Activated T-cell treated with anti-CD3 and anti-CD28 coated beads, Interleukin-2, amount 50 U/mL, for 24 hours (primary cell): ENCODE measurements at regions not wholly inside any gene's neighbourhood (a gene's known extent, or its start where the extent isn't known, plus 50 kb on each side); places are given as distances from the start of the nearest gene placed in this dataset.
A peak's percentile ranks its signal among the peaks of the same experiment; 100 is the strongest.

ENCODE experiments used
- DNase-seq: peaks from one replicate; pipeline ENCODE4 v3.0.0-alpha.2; 2020
- H3K27ac Mint-ChIP-seq: 2 replicates; pipeline ENCODE4 v1.8.0; 2020; ENCODE audit warnings: mild to moderate bottlenecking, mixed read lengths
- H3K27me3 Mint-ChIP-seq: 2 replicates; pipeline ENCODE4 v1.8.0; 2020; ENCODE audit warnings: mixed read lengths
- H3K36me3 Mint-ChIP-seq: 2 replicates; pipeline ENCODE4 v1.8.0; 2020; ENCODE audit warnings: low read depth, mixed read lengths
- H3K4me1 Mint-ChIP-seq: 2 replicates; pipeline ENCODE4 v1.8.0; 2020; ENCODE audit warnings: low read depth, mixed read lengths
- H3K4me3 Mint-ChIP-seq: 2 replicates; pipeline ENCODE4 v1.8.0; 2020; ENCODE audit warnings: mild to moderate bottlenecking, moderate library complexity, mixed read lengths
- H3K9me3 Mint-ChIP-seq: 2 replicates; pipeline ENCODE4 v1.8.0; 2020; ENCODE audit warnings: mixed read lengths

DNA sequence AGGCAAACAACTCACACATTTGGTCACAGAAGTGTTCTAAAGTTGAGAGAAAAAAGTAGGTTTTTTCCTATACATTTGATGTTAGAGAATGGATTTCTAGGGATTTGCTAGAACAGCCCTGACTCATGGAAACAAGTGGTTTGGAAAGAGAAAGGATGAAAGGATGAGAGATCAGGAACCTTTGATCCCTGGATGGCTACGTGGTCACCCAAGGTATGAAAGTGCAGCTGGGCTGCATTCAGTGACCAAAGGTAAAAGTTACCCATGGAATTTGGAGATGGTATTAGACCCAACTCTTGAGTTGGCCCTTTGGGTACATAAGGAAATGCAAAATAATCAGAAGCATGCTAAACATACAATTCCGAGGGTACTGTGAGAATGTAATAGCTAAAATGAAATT is 61.3 kb upstream of the SPIN1 start:
- Mint-ChIP-seq H3K27ac (no peak overlapping the region), H3K36me3 (no peaks in the 10 kb centered on the region), H3K27me3 (no peaks in the 10 kb centered on the region)

DNA sequence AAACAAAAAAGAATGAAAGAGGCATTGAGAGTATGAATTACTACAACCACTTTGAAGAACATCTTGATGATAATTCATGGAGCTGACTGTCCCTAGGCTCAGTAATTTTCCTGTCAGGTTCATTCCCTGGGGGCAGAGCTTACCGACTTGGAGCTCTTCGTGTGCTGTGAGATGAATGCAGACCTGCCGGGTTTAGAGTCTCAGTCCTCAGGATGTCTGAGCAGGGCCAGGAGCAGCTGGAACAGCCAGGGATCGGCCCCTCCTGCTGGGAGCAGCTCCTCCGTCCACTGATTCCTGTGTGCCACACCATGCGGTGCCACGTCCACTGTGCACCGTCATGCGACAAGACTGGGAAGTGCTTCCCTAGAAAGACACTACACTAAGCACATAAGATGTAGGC is 62.2 kb upstream of the SPIN1 start:
- DNase-seq: no peak
- no peak overlapping the region for H3K4me3 Mint-ChIP-seq
- no peak overlapping the region for H3K27ac Mint-ChIP-seq
- H3K36me3 Mint-ChIP-seq: no peaks in the 10 kb centered on the region
- no peaks in the 10 kb centered on the region for H3K9me3 Mint-ChIP-seq
- H3K4me1 Mint-ChIP-seq: peaks cover 31% of the 10 kb centered on the region
- H3K27me3 Mint-ChIP-seq: no peaks in the 10 kb centered on the region

More for the DNA sequence above, 61.3 kb upstream of the SPIN1 start:
- DNase-seq: no peak
- no peaks in the 10 kb centered on the region for H3K9me3 Mint-ChIP-seq
- H3K4me1 Mint-ChIP-seq: peaks cover 28% of the 10 kb centered on the region
- no peak overlapping the region for H3K4me3 Mint-ChIP-seq

DNA sequence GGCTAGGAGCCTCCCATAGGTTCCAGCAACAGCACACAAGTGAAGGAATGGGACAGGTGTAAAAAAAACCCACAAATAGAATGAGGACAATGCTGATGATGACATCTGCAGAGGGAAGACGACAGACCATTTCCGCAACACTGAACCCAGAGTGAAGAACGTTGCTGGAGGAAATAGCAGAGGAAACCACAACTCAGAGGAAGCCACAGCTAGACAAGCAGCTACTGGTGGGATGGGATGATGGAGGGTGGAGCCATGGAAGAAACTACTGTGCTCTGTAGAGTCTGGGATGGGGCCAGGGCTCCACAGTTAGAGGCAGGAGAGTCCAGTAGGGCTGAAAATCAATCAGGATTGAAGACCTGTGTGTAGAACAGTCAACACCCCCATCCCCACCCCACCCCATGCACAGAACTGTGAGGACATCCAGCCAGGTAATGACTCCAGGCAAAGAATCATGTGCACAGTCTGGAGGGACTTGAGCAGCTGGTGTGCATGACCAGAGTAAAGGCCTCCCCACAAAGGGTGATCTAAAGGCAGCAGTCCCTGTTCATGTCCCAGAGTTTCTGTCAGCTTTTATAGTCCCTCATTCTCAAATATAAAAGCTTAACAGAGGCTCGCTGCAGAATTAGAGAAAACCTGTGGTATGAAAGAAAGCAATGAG is 65.2 kb upstream of the SPIN1 start:
- peaks cover 32% of the 10 kb centered on the region for H3K4me1 Mint-ChIP-seq

DNA sequence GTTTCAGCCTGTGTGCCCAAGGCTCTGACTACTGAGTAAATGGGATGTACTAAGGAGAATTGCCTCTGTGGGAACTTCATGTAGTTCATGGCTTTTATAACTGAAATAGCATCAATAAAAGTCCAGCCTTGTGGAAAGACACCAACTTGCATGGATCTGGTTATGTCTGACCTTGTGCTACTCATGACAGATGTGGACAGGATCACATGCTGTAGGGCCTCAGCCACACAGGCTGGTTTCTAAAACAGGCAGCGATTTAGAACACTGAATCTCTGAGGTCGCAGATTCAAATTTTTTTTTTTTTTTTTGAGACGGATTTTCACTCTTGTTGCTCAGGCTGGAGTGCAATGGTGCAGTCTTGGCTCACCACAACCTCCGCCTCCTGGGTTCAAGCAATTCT is 66.5 kb upstream of the SPIN1 start:
- DNase-seq: no peak
- Mint-ChIP-seq H3K36me3 (no peaks in the 10 kb centered on the region), H3K4me1 (peaks cover 32% of the 10 kb centered on the region), H3K9me3 (no peaks in the 10 kb centered on the region), H3K27ac (no peak overlapping the region), H3K27me3 (no peaks in the 10 kb centered on the region), H3K4me3 (no peak overlapping the region)

More for the DNA sequence above, 65.2 kb upstream of the SPIN1 start:
- Mint-ChIP-seq H3K9me3 (no peaks in the 10 kb centered on the region), H3K4me3 (no peak overlapping the region), H3K27me3 (no peaks in the 10 kb centered on the region), H3K27ac (peak overlapping the region; percentile 17), H3K36me3 (no peaks in the 10 kb centered on the region)
- peak; percentile 44 for DNase-seq

DNA sequence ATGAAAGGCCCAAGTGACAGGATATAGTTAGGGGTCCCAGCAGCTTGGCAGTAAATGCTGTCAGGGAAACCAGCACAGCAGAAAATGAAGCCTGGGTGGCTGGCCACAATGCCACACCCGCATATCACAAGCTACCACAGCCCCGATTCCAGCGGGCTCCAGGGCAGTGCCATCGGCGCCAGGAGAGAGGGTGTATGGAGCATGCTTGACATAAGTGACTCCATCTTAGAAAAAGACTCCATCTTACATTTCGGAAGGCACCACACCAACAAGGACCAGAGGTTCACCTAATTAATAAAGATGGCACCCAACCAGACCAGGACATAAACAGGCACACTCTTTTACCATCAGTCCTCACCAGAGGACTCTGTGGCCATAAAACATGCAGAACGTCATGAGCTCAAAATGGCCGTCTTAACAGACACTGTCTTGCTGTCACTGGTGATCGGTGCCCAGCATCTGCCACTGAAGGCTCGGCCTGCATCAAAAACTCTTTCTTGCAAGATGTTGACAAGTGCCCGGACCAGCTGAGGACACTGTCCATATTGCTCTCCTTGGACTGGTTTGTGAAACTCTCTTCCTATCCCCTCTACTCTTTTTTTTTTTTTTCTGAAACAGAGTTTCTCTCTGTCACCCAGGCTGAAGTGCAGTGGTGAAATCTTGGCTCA is 67.4 kb upstream of the SPIN1 start:
- H3K27ac Mint-ChIP-seq: peak overlapping the region; percentile 20
- no peaks in the 10 kb centered on the region for H3K27me3 Mint-ChIP-seq
- peaks cover 32% of the 10 kb centered on the region for H3K4me1 Mint-ChIP-seq
- no peaks in the 10 kb centered on the region for H3K36me3 Mint-ChIP-seq
- DNase-seq: no peak
- H3K4me3 Mint-ChIP-seq: no peak overlapping the region
- H3K9me3 Mint-ChIP-seq: no peaks in the 10 kb centered on the region

DNA sequence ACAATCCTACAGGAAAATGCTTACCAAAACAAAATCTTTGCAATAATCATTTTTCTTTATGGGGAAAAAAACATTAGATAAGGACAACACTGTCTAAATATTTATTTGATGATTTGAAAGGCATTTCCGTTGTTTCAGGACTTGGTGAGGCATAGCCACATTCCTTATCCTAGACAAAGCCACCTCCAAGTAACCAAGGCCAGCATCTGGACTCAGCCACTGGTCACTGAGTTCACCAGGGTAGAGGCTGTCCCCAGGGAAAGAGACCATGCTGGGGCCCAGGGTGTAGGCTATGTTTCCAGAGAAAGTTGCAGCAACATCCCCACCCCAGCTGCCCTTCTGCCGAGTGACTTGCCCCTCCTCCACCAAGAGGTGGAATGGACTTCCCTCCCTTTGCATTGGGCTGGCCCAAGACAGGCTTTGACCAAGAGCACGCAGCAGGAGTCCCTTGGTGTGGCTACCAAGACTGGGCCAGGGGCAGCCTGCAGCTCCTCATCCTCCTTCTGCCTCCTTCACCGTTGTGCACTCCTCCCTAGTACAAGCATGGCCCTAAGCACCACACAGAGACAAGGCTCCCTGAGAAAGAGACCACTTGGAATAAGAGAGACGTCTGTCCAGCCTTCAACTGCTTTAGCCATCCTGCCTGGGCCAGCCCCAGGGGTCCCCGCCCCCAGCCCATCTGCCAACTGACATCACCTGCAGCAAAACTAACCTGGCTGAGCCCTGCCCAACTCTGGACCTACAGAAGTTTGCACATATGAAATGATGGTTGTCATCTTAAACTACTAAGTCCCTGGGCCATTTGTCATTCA is 68.1 kb upstream of the SPIN1 start:
- Mint-ChIP-seq H3K9me3 (no peaks in the 10 kb centered on the region), H3K27me3 (no peaks in the 10 kb centered on the region), H3K4me3 (no peak overlapping the region), H3K36me3 (no peaks in the 10 kb centered on the region), H3K4me1 (peaks cover 31% of the 10 kb centered on the region), H3K27ac (no peak overlapping the region)
- DNase-seq: peak; percentile 25

DNA sequence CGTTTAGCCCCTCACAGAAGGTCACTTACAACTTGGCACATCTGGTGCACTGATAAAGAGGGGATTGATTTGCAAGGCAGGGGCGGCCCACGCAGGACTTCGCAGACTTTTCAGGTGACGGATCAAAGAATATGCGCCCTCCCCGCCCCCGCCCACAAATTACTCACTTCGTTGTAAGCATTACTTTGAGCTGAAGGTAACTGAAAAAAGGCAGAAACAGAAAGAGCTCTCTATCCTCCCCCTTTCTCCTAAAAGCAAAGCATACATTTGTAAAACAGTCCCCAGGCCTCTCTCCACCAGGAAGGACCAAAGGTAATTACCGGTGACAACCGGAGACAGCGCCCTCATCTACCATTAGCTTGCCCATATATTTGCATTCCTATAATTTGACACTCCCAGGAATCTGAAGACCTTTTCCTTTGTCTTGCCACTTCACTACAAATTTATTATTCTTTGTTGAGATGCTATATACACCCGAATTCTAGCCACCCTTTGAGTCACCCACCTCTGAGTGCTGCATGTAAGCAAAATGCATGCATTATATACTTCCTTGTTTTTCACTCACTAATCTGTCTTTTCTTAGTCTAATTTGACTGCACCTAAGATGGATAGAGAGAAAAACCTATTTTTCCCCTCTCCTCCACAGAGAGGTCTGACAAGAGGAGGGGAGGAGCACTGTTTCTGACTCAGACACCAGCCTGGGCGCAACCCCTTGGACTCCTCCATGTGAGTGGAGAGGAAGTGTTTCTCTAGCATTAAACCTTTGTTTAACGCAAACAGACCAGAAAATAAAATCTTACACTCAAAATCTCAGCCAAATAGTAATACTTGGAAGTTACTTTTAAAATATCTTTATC is 74.7 kb upstream of the SPIN1 start:
- H3K9me3 Mint-ChIP-seq: no peaks in the 10 kb centered on the region

DNA sequence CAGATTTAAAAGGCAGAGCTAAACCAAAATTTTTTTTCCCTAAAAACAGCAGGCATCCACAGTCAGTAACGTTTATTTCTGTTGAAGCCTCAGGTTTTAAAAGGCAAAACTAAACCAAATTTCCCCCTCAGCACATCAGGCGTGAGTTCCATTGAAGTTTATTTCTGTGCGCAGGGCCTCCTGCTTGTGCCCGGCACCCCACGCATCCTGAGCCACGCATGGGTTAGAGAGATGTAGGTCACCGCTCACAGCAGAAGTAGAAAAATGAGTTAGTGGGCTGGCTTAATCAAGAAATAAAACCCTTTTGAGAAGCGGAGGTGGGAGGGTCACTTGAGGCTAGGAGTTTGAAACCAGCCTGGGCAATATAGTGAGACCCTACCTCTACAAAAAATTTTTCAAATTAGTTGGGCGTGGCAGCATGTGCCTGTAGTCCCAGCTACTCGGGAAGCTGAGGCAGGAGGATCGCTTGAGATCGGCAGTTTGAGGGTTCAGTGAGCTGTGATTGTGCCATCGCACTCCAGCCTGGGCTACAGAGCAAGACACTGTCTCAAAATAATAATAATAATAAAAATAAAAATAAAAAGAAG is 75.6 kb upstream of the SPIN1 start:
- DNase-seq: no peak
- H3K9me3 Mint-ChIP-seq: no peaks in the 10 kb centered on the region
- H3K4me3 Mint-ChIP-seq: peak overlapping the region; percentile 35
- no peaks in the 10 kb centered on the region for H3K36me3 Mint-ChIP-seq
- peaks cover 4% of the 10 kb centered on the region for H3K27me3 Mint-ChIP-seq
- H3K4me1 Mint-ChIP-seq: peaks cover 31% of the 10 kb centered on the region
- peak overlapping the region; percentile 68 for H3K27ac Mint-ChIP-seq

More for the DNA sequence above, 74.7 kb upstream of the SPIN1 start:
- H3K4me3 Mint-ChIP-seq: peak overlapping the region; percentile 28
- H3K27ac Mint-ChIP-seq: peak overlapping the region; percentile 70
- peaks cover 31% of the 10 kb centered on the region for H3K4me1 Mint-ChIP-seq
- no peaks in the 10 kb centered on the region for H3K27me3 Mint-ChIP-seq
- DNase-seq: peak; percentile 60
- H3K36me3 Mint-ChIP-seq: no peaks in the 10 kb centered on the region

DNA sequence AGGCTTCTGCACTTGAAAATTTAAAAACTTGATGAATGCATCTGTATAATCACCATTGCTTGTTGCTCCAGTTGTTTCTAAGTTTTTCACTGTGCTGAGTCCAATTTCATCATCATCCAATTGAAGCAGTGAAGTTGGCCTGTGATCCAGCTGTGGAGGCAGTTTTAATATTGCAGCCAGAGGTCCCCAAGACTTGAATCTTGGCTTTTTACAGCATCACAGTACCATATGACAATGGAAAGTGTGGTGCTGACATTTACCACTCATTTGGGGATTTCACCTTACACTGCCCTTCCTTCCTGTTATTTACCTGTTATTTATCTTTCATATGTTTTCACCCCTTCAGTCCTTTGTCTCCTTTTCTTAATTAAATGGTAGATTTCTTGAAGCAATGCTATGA is 76.2 kb upstream of the SPIN1 start:
- peaks cover 4% of the 10 kb centered on the region for H3K27me3 Mint-ChIP-seq
- peak overlapping the region; percentile 68 for H3K27ac Mint-ChIP-seq
- peaks cover 34% of the 10 kb centered on the region for H3K4me1 Mint-ChIP-seq
- no peak for DNase-seq
- peak overlapping the region; percentile 35 for H3K4me3 Mint-ChIP-seq
- H3K36me3 Mint-ChIP-seq: no peaks in the 10 kb centered on the region
- no peaks in the 10 kb centered on the region for H3K9me3 Mint-ChIP-seq

DNA sequence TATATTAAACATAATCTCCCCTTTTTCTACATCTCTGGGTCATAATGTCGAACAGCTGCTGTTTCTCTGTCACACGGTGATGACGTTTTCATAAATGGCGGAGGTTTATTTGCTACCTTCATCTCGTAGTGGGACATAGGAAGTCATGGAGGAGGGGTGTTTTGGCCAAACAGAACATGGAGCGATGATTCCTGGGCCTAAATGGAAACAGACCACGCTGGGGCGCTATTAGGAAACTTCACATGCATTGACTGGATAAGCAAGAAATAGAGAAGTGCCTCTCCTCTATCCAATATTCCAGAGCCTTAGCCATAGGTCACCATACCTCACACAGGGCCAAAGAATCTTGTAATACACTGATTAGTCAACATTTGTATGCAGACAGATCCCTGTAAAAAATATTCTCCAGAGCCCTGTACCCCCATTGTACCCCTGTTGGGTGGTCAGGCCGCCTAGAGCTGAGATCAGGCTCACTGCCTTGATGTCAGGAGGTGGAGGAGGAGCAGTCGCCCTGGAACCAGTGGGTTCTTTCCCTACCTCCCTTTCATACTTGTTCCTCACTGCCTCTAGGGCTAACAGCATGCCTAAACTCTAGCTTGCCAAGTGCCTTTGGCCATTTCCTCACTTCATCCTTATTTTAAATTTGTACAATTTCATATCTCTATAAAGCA is 77.8 kb upstream of the SPIN1 start:
- Mint-ChIP-seq H3K36me3 (no peaks in the 10 kb centered on the region), H3K27me3 (peaks cover 12% of the 10 kb centered on the region), H3K4me1 (peaks cover 35% of the 10 kb centered on the region), H3K9me3 (no peaks in the 10 kb centered on the region), H3K27ac (no peak overlapping the region), H3K4me3 (no peak overlapping the region)
- no peak for DNase-seq

DNA sequence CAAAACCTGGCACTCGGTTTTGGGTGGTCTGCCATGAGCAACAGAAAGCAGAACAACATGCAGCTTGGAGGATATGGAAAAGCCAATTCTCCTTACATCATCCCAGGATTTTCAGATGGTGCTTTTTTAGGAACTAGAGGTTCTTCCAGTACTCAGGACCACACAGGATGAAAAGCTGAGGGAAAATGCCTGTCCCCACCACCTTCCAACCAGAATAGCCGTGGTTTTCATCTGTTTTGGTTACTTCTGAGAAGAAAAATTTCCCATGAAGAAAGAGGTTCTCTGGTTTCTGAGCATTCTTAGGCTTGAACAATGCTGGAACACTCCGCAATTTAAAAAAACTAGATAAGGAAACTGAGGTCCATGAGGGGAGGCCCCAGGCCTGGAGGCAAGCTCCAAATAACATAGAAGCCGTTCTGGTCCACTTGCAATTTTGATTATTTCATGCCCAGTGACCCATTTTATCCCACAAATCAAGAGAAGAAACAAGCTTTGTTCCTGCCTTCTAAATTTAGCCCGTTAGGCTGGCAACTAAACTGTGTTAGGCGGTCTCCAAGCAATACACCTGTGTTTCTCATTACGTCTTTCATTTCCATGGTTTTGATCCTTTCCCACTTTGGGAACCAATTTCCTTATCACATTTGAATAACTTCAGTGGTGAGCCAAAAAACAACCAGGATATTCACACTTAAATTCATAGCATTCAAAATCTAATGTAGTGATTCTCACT is 79.2 kb upstream of the SPIN1 start:
- Mint-ChIP-seq H3K4me1 (peaks cover 48% of the 10 kb centered on the region), H3K27ac (no peak overlapping the region)

DNA sequence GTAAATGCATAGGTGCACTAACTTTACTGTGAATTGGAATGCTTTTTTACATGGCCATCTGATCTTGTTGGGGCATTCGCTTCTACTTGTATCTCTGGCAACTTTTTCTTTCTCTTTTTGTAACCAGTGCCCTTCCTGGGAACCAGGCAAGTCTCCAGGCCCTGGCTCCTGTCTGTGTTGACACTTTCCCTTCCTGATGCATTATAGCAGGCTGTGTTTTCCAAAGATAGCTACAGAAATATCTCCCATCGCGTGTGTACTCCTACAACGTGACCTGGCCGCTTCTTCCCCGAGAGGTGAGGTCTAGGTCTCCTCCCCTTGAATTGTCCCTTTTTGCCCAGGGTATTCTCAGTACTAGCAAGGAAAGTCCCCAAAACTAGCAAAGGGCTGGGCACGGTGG is 81.1 kb upstream of the SPIN1 start:
- no peak overlapping the region for H3K27ac Mint-ChIP-seq
- peaks cover 15% of the 10 kb centered on the region for H3K27me3 Mint-ChIP-seq
- peaks cover 46% of the 10 kb centered on the region for H3K4me1 Mint-ChIP-seq

More for the DNA sequence above, 79.2 kb upstream of the SPIN1 start:
- no peaks in the 10 kb centered on the region for H3K9me3 Mint-ChIP-seq
- DNase-seq: no peak
- no peaks in the 10 kb centered on the region for H3K36me3 Mint-ChIP-seq
- no peak overlapping the region for H3K4me3 Mint-ChIP-seq
- H3K27me3 Mint-ChIP-seq: peaks cover 15% of the 10 kb centered on the region

More for the DNA sequence above, 81.1 kb upstream of the SPIN1 start:
- no peak for DNase-seq
- Mint-ChIP-seq H3K9me3 (no peaks in the 10 kb centered on the region), H3K36me3 (no peaks in the 10 kb centered on the region), H3K4me3 (no peak overlapping the region)
